WERI-Rb-1 (cell line): ENCODE measurements at regions not wholly inside any gene's neighbourhood (a gene's known extent, or its start where the extent isn't known, plus 50 kb on each side); places are given as distances from the start of the nearest gene placed in this dataset.
"Not testable (repeated sequence)": the region's sequence is repeated elsewhere in the genome, so short reads cannot be mapped to it uniquely, and the experiment has no call there.

ENCODE experiments used
- DNase-seq: peaks from one replicate; pipeline ENCODE4 v3.0.0-alpha.2; 2020
- H3K27ac ChIP-seq: fragments of 250-450 bp; sonication (Bioruptor Pico); 2 replicates; pipeline ENCODE4 v1.5.1; 2020; ENCODE audit warnings: mild to moderate bottlenecking, moderate library complexity
- H3K27me3 ChIP-seq: fragments of 250-450 bp; sonication (Bioruptor Pico); 2 replicates; pipeline ENCODE4 v1.5.1; 2021; ENCODE audit warnings: mild to moderate bottlenecking, low read depth, moderate library complexity; ENCODE audit not compliant: insufficient read depth, severe bottlenecking
- H3K36me3 ChIP-seq: fragments of 250-450 bp; sonication (Bioruptor Pico); 2 replicates; pipeline ENCODE4 v1.5.1; 2020; ENCODE audit warnings: mild to moderate bottlenecking, moderate library complexity
- H3K4me3 ChIP-seq: 2 replicates; pipeline ENCODE4 v1.5.1; 2011; ENCODE audit warnings: low read depth, mild to moderate bottlenecking, control low read depth, low read length
- H3K9me3 ChIP-seq: fragments of 250-450 bp; sonication (Bioruptor Pico); 2 replicates; pipeline ENCODE4 v1.5.1; 2021; ENCODE audit warnings: mild to moderate bottlenecking, moderate library complexity; ENCODE audit not compliant: severe bottlenecking
- CTCF ChIP-seq: IDR thresholded peaks from 2 replicates; pipeline ENCODE4 v1.5.1; 2011; ENCODE audit warnings: low read depth, mild to moderate bottlenecking, control low read depth, inconsistent platforms, low read length

- TF ChIP-seq CTCF = no peak
- peaks cover 30% of the 10 kb centered on the region for H3K27me3 ChIP-seq
- no peak overlapping the region for H3K4me3 ChIP-seq
- H3K9me3 ChIP-seq = no peaks in the 10 kb centered on the region
- H3K36me3 ChIP-seq = no peaks in the 10 kb centered on the region
- no peak overlapping the region for H3K27ac ChIP-seq
- DNase-seq = no peak
These were observed 114.1 kb downstream of the FAR1 start for GRCh38 chr11:13782390-13783075.

- no peak overlapping the region for H3K4me3 ChIP-seq
- no peaks in the 10 kb centered on the region for H3K36me3 ChIP-seq
- TF ChIP-seq CTCF = no peak
- no peak for DNase-seq
- H3K27ac ChIP-seq = no peak overlapping the region
- H3K27me3 ChIP-seq = peaks cover 22% of the 10 kb centered on the region
- no peaks in the 10 kb centered on the region for H3K9me3 ChIP-seq
These were observed 116.0 kb downstream of the FAR1 start for GRCh38 chr11:13784441-13784840.

- Histone ChIP-seq H3K9me3 (no peaks in the 10 kb centered on the region), H3K27me3 (peaks cover 22% of the 10 kb centered on the region), H3K4me3 (no peak overlapping the region), H3K36me3 (no peaks in the 10 kb centered on the region), H3K27ac (no peak overlapping the region)
- no peak for DNase-seq
- TF ChIP-seq CTCF = no peak
These were observed 116.4 kb downstream of the FAR1 start for GRCh38 chr11:13784855-13785254.

DNA sequence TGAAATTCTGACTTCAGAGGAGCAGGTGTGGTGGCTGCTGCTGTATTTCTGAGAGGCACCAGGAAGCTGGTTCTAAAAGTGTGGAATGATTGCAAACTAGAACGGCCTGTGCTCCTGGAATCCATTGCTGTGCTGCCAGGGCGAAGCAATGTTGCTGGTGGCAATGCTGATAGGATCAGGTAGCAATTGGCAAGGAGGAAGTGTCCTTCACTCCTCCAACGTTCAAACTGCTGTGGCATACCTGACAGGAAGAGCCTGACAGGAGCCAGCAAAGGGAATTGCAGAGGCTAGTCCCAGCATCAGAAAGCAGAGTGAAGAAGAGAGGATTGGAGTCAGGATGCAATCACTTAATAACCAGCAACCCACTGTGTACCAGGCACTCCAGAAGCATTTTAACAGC lies 118.2 kb downstream of the FAR1 start:
- H3K27me3 ChIP-seq = peaks cover 18% of the 10 kb centered on the region
- no peak overlapping the region for H3K4me3 ChIP-seq
- H3K27ac ChIP-seq = no peak overlapping the region
- no peaks in the 10 kb centered on the region for H3K9me3 ChIP-seq
- TF ChIP-seq CTCF = no peak
- no peak for DNase-seq
- H3K36me3 ChIP-seq = no peaks in the 10 kb centered on the region

- H3K4me3 ChIP-seq, H3K27ac ChIP-seq, H3K36me3 ChIP-seq, DNase-seq, H3K9me3 ChIP-seq: not testable (repeated sequence)
- peaks cover 12% of the 10 kb centered on the region for H3K27me3 ChIP-seq
These were observed 129.1 kb downstream of the FAR1 start for GRCh38 chr11:13797616-13798015.

GRCh38 chr11:13800901-13801300 lies 132.4 kb downstream of the FAR1 start:
- Histone ChIP-seq H3K36me3 (no peaks in the 10 kb centered on the region), H3K9me3 (peaks cover 5% of the 10 kb centered on the region), H3K4me3 (no peak overlapping the region), H3K27me3 (peaks cover 17% of the 10 kb centered on the region), H3K27ac (no peak overlapping the region)
- DNase-seq = no peak
- TF ChIP-seq CTCF = no peak
